ENCODE measurements at regions not wholly inside any gene's neighbourhood (a gene's known extent, or its start where the extent isn't known, plus 50 kb on each side); places are given as distances from the start of the nearest gene placed in this dataset.

DNA sequence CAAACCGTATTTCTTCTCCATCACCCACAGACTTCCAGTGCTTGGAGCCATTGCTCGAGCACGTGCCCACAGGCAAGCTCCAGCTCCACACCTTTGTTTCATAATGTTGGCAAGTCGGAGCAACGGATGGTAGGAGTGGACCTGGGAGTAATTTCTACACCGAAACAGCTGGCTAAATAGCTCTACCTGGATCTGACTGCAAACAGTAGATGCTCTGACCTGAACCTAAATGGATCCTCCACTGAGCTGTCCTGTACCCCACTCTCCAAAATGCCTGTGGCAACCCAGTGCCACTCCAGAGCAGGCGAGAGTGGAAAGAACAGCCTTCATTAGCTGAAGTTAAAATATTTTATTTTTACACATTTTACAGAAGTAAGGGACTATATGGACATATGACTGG, 108.7 kb downstream of the BMP4 start:
- H3K4me2 ChIP-seq (ENCODE audit: low read length), result no peak overlapping the region
- no peak overlapping the region for H4K5ac ChIP-seq (ENCODE audit: low read length)
- H2BK120ac ChIP-seq (ENCODE audit: low read depth, low read length), result no peak overlapping the region
- DNase-seq, result no peak
- H3K27ac ChIP-seq (ENCODE audit: low read depth, low read length), result no peak overlapping the region
- no peaks in the 10 kb centered on the region for H3K27me3 ChIP-seq (ENCODE audit: insufficient read depth, low read length, poor library complexity)
- H3K79me1 ChIP-seq (ENCODE audit: low read length), result no peaks in the 10 kb centered on the region
- no peaks in the 10 kb centered on the region for H3K79me2 ChIP-seq (ENCODE audit: control insufficient read depth, insufficient read depth, low read length)
- no peak overlapping the region for H3K9ac ChIP-seq (ENCODE audit: low read length)
- no peak overlapping the region for H4K8ac ChIP-seq (ENCODE audit: low read depth, low read length)
- H2AK5ac ChIP-seq (ENCODE audit: low read length), result no peak overlapping the region
- no peak overlapping the region for H2BK5ac ChIP-seq (ENCODE audit: low read length)
- no peak overlapping the region for H3K23ac ChIP-seq (ENCODE audit: low read length)
- H3K4ac ChIP-seq (ENCODE audit: low read depth, low read length), result no peak overlapping the region
- H3K56ac ChIP-seq (ENCODE audit: low read length), result no peak overlapping the region
- H3K4me1 ChIP-seq (ENCODE audit: control insufficient read depth, low read depth, low read length), result no peaks in the 10 kb centered on the region
- WGBS (ENCODE audit: extremely low coverage, insufficient coverage, low lambda C conversion rate), result no CpG with 5 or more reads among the region's 7 CpGs
- H3K4me3 ChIP-seq (ENCODE audit: low read length), result no peak overlapping the region
- no peak overlapping the region for H2BK15ac ChIP-seq (replicated peaks; ENCODE audit: low read depth)
- H3K18ac ChIP-seq (ENCODE audit: low read length), result no peak overlapping the region
- no peaks in the 10 kb centered on the region for H3K36me3 ChIP-seq (ENCODE audit: control insufficient read depth, insufficient read depth, low read length)

DNA sequence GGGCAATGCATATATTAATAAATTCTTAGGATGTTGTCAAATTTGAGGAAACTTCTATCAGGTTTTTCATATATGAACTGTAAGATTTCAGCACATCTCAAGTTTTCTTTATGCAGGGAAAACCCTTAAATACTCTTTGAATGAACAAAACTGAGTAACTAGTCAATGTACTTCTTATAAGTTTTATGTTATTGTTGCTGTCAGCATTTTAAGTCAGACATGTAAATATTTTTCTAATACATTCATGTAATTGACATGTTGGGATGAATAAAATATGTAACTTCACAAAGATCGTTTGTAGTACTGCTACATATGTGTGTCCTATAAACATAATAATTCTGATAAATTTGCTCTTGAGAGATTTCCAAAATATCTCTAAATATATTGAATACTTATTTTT, 109.6 kb downstream of the BMP4 start:
- H2BK15ac ChIP-seq (replicated peaks; ENCODE audit: low read depth), result no peak overlapping the region
- H3K4ac ChIP-seq (ENCODE audit: low read depth, low read length), result no peak overlapping the region
- no peak for DNase-seq
- no peak overlapping the region for H4K8ac ChIP-seq (ENCODE audit: low read depth, low read length)
- H3K79me1 ChIP-seq (ENCODE audit: low read length), result no peaks in the 10 kb centered on the region
- no peak overlapping the region for H2BK5ac ChIP-seq (ENCODE audit: low read length)
- no peaks in the 10 kb centered on the region for H3K36me3 ChIP-seq (ENCODE audit: control insufficient read depth, insufficient read depth, low read length)
- H3K18ac ChIP-seq (ENCODE audit: low read length), result no peak overlapping the region
- H3K56ac ChIP-seq (ENCODE audit: low read length), result no peak overlapping the region
- H3K4me3 ChIP-seq (ENCODE audit: low read length), result no peak overlapping the region
- no peaks in the 10 kb centered on the region for H3K27me3 ChIP-seq (ENCODE audit: insufficient read depth, low read length, poor library complexity)
- no peak overlapping the region for H3K4me2 ChIP-seq (ENCODE audit: low read length)
- H3K9ac ChIP-seq (ENCODE audit: low read length), result no peak overlapping the region
- no peak overlapping the region for H3K23ac ChIP-seq (ENCODE audit: low read length)
- no peaks in the 10 kb centered on the region for H3K79me2 ChIP-seq (ENCODE audit: control insufficient read depth, insufficient read depth, low read length)
- H4K5ac ChIP-seq (ENCODE audit: low read length), result no peak overlapping the region
- no peaks in the 10 kb centered on the region for H3K4me1 ChIP-seq (ENCODE audit: control insufficient read depth, low read depth, low read length)
- H2BK120ac ChIP-seq (ENCODE audit: low read depth, low read length), result no peak overlapping the region
- no peak overlapping the region for H2AK5ac ChIP-seq (ENCODE audit: low read length)
- no peak overlapping the region for H3K27ac ChIP-seq (ENCODE audit: low read depth, low read length)
- no CpG with 5 or more reads among the region's 1 CpG for WGBS (ENCODE audit: extremely low coverage, insufficient coverage, low lambda C conversion rate)

DNA sequence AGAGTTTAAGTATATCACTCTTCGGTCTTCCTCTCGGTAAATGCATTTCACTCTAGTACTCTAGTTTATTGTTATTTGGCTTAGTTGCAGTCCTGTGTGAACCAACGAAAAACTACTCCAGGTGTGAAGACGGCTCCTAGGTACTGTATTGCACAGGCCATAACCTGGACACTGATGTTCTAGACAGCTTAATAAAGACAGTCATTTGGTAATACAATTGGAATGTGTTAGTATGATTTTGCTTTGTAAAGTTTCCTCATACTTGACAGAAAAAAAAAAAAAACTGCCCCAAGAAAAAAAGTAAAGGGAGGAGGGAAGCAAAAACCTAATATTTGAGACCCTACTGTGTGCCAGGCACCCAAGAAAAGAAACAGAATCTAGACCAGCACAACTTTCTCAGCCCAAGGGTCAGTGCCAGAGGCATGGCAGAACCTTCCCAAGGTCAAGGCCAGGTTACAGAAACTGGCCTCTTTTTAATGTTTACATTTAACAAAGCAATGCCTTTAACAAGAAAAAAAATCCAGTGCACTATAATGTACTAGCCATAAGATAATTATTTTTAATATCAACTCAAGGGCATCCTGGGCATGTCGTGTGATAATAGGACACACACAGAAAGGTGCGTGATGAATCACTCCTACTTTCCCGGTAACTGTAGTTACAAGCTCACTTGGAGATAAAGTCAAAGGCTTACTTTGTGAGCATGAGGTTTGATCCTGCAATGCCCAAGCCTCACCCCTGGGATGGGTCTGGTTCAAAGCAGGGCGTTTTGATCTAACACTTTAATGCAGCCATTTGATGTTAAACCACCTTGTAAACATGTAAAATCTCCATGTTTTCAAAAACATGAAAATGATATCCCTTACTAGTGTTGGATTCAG, 110.6 kb downstream of the BMP4 start:
- no peak overlapping the region for H2AK5ac ChIP-seq (ENCODE audit: low read length)
- no peak overlapping the region for H3K4me2 ChIP-seq (ENCODE audit: low read length)
- no peak overlapping the region for H2BK15ac ChIP-seq (replicated peaks; ENCODE audit: low read depth)
- no peaks in the 10 kb centered on the region for H3K27me3 ChIP-seq (ENCODE audit: insufficient read depth, low read length, poor library complexity)
- no peak overlapping the region for H3K27ac ChIP-seq (ENCODE audit: low read depth, low read length)
- no peaks in the 10 kb centered on the region for H3K79me1 ChIP-seq (ENCODE audit: low read length)
- no peak overlapping the region for H3K9ac ChIP-seq (ENCODE audit: low read length)
- no peak overlapping the region for H2BK5ac ChIP-seq (ENCODE audit: low read length)
- no peaks in the 10 kb centered on the region for H3K79me2 ChIP-seq (ENCODE audit: control insufficient read depth, insufficient read depth, low read length)
- H3K56ac ChIP-seq (ENCODE audit: low read length), result no peak overlapping the region
- H4K8ac ChIP-seq (ENCODE audit: low read depth, low read length), result no peak overlapping the region
- no peaks in the 10 kb centered on the region for H3K4me1 ChIP-seq (ENCODE audit: control insufficient read depth, low read depth, low read length)
- no peak overlapping the region for H2BK120ac ChIP-seq (ENCODE audit: low read depth, low read length)
- no peak overlapping the region for H3K23ac ChIP-seq (ENCODE audit: low read length)
- no CpG with 5 or more reads among the region's 8 CpGs for WGBS (ENCODE audit: extremely low coverage, insufficient coverage, low lambda C conversion rate)
- H4K5ac ChIP-seq (ENCODE audit: low read length), result no peak overlapping the region
- H3K4ac ChIP-seq (ENCODE audit: low read depth, low read length), result peak overlapping the region; percentile 31
- H3K36me3 ChIP-seq (ENCODE audit: control insufficient read depth, insufficient read depth, low read length), result no peaks in the 10 kb centered on the region
- peak; percentile 6 for DNase-seq
- H3K18ac ChIP-seq (ENCODE audit: low read length), result no peak overlapping the region
- no peak overlapping the region for H3K4me3 ChIP-seq (ENCODE audit: low read length)

DNA sequence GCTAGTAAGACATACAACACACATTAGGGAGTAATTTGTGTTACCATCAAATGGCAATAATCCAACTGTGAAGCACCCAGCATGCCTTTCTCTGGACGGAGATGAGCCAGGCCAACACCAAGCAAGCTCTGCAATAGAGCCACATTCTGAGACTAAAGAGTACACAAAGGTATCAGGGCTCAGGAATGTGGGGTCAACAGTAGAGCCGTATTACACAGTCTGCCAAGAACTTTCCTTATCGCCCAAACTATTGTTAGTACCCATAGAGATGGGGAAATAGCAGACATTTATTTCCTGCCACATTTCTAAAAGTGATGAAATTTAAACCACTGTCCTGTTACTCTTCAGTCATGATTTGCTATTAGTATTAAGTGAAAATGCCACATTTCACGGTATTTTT, 113.7 kb downstream of the BMP4 start:
- Histone ChIP-seq H3K18ac (ENCODE audit: low read length) (no peak overlapping the region), H3K56ac (ENCODE audit: low read length) (no peak overlapping the region), H3K27me3 (ENCODE audit: insufficient read depth, low read length, poor library complexity) (no peaks in the 10 kb centered on the region), H4K5ac (ENCODE audit: low read length) (no peak overlapping the region), H4K8ac (ENCODE audit: low read depth, low read length) (no peak overlapping the region), H3K4me2 (ENCODE audit: low read length) (no peak overlapping the region), H3K9ac (ENCODE audit: low read length) (no peak overlapping the region), H3K27ac (ENCODE audit: low read depth, low read length) (no peak overlapping the region), H3K4ac (ENCODE audit: low read depth, low read length) (no peak overlapping the region), H3K79me1 (ENCODE audit: low read length) (no peaks in the 10 kb centered on the region), H3K79me2 (ENCODE audit: control insufficient read depth, insufficient read depth, low read length) (no peaks in the 10 kb centered on the region), H3K23ac (ENCODE audit: low read length) (no peak overlapping the region), H2BK5ac (ENCODE audit: low read length) (no peak overlapping the region), H2BK15ac (replicated peaks; ENCODE audit: low read depth) (no peak overlapping the region), H3K4me1 (ENCODE audit: control insufficient read depth, low read depth, low read length) (no peaks in the 10 kb centered on the region), H2AK5ac (ENCODE audit: low read length) (no peak overlapping the region), H2BK120ac (ENCODE audit: low read depth, low read length) (no peak overlapping the region), H3K36me3 (ENCODE audit: control insufficient read depth, insufficient read depth, low read length) (no peaks in the 10 kb centered on the region), H3K4me3 (ENCODE audit: low read length) (no peak overlapping the region)
- no peak for DNase-seq
- no CpG with 5 or more reads among the region's 4 CpGs for WGBS (ENCODE audit: extremely low coverage, insufficient coverage, low lambda C conversion rate)

DNA sequence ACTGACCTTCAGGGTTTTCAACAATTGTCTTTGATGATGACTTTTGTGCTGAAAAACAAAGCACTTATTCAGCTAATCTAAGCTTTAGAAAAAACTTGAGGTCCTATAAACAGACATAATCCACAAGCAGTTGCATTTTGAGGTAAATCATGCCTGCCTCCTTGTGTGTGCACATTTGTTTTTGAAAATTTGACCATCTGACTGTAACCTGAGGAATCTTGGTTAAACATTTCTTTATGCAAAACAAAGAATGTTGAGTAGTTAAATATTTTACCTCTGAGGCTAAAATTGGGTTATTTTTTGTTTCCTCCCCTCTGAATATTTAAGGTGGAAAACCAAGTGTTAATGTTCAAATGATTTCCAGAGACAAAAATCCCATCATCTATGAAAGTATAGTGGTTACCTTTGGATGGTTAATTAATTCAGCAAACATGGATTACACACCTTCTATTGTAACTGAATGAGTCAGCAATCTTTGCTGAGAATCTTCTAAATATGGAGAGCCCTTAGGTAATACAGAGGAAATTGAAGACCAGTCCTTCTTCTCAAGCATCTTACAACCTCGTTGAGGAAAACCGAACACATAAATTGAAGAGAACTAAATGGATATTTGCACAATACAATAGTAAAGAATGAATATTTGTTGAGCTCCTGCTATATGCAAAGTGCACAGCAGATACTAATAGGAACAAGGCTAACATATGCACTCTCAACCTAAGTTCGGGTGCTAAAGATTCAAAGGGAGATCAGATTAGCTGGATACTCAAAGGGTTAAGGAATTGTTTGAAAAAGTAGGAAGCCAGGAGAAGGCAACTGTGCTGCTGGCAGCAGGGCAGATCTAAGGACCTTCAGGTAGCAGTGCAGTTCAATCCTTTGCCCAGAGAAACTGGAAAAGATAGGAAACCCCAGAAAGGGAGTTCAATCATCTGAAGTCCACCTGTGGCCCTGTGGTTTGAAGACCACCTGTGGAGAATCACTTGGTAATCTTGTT, 115.2 kb downstream of the BMP4 start:
- WGBS (ENCODE audit: extremely low coverage, insufficient coverage, low lambda C conversion rate), result no CpG with 5 or more reads among the region's 3 CpGs
- H2BK120ac ChIP-seq (ENCODE audit: low read depth, low read length), result no peak overlapping the region
- H3K56ac ChIP-seq (ENCODE audit: low read length), result no peak overlapping the region
- H3K36me3 ChIP-seq (ENCODE audit: control insufficient read depth, insufficient read depth, low read length), result no peaks in the 10 kb centered on the region
- no peak overlapping the region for H3K4me3 ChIP-seq (ENCODE audit: low read length)
- no peak overlapping the region for H3K23ac ChIP-seq (ENCODE audit: low read length)
- no peak overlapping the region for H4K5ac ChIP-seq (ENCODE audit: low read length)
- no peak overlapping the region for H3K9ac ChIP-seq (ENCODE audit: low read length)
- no peak overlapping the region for H2BK15ac ChIP-seq (replicated peaks; ENCODE audit: low read depth)
- no peaks in the 10 kb centered on the region for H3K79me2 ChIP-seq (ENCODE audit: control insufficient read depth, insufficient read depth, low read length)
- no peak overlapping the region for H3K18ac ChIP-seq (ENCODE audit: low read length)
- no peaks in the 10 kb centered on the region for H3K79me1 ChIP-seq (ENCODE audit: low read length)
- no peaks in the 10 kb centered on the region for H3K4me1 ChIP-seq (ENCODE audit: control insufficient read depth, low read depth, low read length)
- no peak overlapping the region for H3K27ac ChIP-seq (ENCODE audit: low read depth, low read length)
- no peak overlapping the region for H3K4me2 ChIP-seq (ENCODE audit: low read length)
- H2AK5ac ChIP-seq (ENCODE audit: low read length), result no peak overlapping the region
- no peaks in the 10 kb centered on the region for H3K27me3 ChIP-seq (ENCODE audit: insufficient read depth, low read length, poor library complexity)
- H3K4ac ChIP-seq (ENCODE audit: low read depth, low read length), result no peak overlapping the region
- H4K8ac ChIP-seq (ENCODE audit: low read depth, low read length), result no peak overlapping the region
- no peak for DNase-seq
- H2BK5ac ChIP-seq (ENCODE audit: low read length), result no peak overlapping the region
